Ovary (tissue), 3 donors: ENCODE measurements at regions not wholly inside any gene's neighbourhood (a gene's known extent, or its start where the extent isn't known, plus 50 kb on each side); places are given as distances from the start of the nearest gene placed in this dataset.

ENCODE experiments used
- POLR2A ChIP-seq: fragments of 450-650 bp; IDR thresholded peaks from one replicate; pipeline ENCODE4 v1.6.1; 2017; ENCODE audit warnings: antibody characterized with exemption, mild to moderate bottlenecking, moderate library complexity
- TF ChIP-seq, protein P1 (sequence below), 3 donors: fragments of 450-650 bp in 2 of 3; fragments of 200-600 bp in 1 of 3; IDR thresholded peaks; one replicate each; pipeline versions ENCODE4 v1.5.1 to v1.8.0; 2016 to 2022; ENCODE audit warnings: antibody characterized with exemption in 3 of 3, mild to moderate bottlenecking in 1 of 3
- donor health status: DM: no; HTN: no; CAD: no.

DNA sequence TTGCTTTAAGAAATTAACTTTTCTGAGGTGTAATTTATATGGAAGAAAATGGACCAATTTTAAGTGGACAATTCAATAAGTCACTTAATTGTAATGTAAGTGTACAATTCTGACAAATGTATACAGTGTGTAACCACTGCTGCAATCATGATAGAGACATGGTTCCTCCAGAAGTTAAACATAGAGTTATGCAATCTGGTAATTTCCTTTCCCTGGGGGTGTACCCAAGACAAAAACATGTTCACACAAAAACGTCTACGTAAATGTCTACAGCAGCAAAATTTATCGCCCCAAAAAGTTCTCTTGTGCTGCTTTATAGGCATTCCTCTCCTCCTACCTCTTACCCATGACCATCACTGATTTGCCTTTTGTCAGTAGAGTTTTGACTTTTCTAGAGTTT, 141.5 kb downstream of the AQP4 start:
- TF ChIP-seq, protein P1, sequence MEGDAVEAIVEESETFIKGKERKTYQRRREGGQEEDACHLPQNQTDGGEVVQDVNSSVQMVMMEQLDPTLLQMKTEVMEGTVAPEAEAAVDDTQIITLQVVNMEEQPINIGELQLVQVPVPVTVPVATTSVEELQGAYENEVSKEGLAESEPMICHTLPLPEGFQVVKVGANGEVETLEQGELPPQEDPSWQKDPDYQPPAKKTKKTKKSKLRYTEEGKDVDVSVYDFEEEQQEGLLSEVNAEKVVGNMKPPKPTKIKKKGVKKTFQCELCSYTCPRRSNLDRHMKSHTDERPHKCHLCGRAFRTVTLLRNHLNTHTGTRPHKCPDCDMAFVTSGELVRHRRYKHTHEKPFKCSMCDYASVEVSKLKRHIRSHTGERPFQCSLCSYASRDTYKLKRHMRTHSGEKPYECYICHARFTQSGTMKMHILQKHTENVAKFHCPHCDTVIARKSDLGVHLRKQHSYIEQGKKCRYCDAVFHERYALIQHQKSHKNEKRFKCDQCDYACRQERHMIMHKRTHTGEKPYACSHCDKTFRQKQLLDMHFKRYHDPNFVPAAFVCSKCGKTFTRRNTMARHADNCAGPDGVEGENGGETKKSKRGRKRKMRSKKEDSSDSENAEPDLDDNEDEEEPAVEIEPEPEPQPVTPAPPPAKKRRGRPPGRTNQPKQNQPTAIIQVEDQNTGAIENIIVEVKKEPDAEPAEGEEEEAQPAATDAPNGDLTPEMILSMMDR (IDR thresholded peaks at IDR 0.05) = no peak
- no peak for TF ChIP-seq POLR2A
